Femur (tissue), 1 donor: ENCODE measurements at regions not wholly inside any gene's neighbourhood (a gene's known extent, or its start where the extent isn't known, plus 50 kb on each side); places are given as distances from the start of the nearest gene placed in this dataset.

ENCODE experiments used
- DNase-seq: peaks from one replicate; pipeline ENCODE4 v3.0.0-alpha.2; 2017

GRCh38 chr3:124652009-124652408 is 78.2 kb upstream of the UMPS start:
- no peak for DNase-seq

DNA sequence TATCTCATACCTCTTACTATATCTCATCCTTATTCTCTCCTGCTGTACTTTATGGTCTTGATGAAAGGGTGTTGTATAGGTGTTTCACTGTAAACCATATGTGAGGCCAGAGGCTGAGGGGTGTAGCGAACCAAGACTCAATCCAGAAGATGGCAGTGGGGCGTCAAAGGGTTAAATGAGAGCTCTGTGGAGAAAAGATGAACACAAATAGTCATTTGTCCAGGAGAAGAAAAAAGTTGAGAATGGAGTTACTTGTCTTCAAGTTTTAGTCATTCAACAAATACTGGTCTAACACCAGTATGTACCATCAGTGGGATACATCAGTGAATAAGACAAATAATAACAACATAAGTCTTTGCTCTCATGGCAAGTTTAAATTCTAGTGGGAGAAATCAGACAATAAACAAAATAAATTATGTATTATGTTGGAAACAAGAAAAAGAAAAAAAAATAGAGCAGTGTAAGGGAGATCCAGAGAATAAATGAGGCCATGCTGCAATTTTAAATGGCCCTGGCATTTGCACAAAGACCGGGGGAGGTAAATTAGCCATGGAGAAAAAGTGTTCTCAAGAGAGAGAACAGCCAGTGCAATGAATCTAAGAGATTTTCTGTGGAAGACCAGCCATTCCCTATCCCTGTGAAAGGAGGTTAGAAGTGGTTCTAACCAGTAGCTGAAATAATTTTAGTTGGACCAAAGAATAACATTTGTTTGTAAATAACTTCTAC is 77.0 kb upstream of the UMPS start:
- no peak for DNase-seq

DNA sequence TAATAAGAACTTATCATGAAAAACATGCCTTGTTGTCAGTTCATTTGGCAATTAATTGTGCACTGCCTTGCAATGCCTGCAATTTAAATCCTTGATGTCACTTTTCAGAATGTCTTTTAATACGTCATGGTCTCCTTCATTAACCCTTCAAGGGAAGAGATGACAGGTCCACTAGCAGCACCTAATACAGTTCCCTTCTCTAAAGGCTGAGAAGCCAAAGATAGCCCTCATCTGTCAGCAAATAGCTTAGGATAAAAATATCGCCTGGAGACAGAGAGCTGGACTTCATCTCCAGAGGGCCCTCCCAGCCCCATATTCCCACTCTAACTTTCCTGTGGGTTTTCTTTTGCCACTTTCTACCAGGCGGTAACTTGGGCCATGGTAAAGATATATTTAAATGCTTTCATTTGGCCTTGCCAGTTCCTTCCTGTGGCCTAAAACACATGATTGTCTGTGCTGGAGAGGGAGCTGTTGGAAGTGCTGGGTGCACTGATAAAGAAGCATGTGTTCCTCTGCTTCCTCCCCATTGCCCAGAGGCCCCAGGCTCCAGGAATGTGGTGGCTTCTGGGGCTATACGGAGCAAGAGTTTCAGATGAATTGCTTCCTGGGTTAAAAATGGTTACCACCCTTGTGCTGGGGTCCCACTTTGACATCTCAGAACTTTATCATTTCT is 76.3 kb upstream of the UMPS start:
- peak; percentile 26 for DNase-seq

DNA sequence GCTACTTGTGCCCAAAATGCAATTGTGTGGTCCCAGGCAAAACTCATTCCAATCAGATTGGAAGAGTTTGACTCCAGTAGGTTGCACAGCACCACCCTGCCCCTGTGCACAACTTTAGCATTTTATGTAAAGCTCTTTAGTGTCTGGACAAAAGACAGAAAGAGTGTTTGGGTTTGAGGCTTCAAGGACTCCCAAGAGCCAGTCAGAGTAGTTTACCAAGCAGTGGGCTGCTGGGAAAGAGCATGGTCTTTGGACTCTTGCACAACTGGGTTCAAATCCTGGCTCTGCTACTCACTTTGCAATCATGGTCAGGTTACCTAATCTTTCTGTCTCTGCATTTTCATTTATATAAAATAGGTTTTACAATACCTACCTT is 75.8 kb upstream of the UMPS start:
- no peak for DNase-seq

- no peak for DNase-seq
Observed at GRCh38 chr3:124656531-124656930, 73.7 kb upstream of the UMPS start.

DNA sequence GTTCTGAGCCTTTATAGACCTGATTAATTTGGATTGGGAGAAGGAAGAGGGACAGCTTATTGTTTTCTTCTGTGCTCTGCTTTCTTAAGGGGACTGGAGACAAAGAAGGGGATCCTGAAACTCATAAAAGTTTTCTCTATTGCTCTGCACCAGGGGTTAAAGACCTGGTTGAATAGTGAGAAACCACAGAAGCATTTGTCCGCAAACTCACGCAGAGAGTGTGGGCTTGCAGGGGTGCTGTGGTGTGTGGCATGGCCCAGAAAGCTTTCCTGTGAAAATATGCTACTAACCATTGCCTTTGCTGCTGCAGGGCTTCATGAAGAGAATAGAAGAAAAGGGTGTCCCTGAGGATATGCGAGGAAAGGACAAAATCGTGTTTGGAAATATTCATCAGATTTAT is 73.1 kb upstream of the UMPS start:
- no peak for DNase-seq

- DNase-seq, result no peak
Observed at GRCh38 chr3:124658270-124658669, 72.0 kb upstream of the UMPS start.

DNA sequence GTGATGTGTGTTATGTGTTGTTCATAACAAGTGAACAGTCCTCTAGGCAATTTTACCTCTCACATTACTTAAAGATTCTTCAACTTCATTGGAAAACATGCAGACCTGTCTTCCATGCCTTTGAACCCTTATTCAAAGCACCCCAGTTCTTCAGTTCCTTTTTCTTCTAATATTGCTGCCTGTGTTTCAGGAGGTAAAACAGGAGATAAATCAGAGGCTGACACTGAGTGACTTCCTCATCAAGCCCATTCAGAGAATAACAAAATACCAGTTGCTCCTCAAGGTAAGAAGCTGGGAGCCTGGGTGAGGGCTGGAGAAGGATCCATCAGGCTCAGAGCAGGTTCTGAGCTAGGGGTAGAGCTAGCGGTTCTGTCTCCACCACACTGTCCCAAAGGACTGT is 71.1 kb upstream of the UMPS start:
- DNase-seq, result no peak

DNA sequence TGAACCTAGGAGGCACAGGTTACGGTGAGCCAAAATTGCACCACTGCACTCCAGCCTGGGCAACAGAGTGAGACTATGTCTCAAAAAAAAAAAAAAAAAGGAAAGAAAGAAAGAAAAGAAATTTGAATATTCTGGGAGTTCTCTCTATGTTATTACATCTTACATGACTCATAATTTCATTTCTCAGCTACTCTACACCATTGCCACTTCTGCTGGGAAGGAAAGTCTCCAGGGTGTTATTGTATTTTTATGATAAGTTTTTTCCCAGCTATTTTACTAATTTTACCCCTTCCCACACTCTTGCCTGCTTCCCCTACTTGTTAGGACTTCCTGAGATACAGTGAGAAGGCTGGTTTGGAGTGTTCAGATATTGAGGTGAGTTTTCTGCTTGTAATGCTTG is 69.7 kb upstream of the UMPS start:
- DNase-seq, result no peak

DNA sequence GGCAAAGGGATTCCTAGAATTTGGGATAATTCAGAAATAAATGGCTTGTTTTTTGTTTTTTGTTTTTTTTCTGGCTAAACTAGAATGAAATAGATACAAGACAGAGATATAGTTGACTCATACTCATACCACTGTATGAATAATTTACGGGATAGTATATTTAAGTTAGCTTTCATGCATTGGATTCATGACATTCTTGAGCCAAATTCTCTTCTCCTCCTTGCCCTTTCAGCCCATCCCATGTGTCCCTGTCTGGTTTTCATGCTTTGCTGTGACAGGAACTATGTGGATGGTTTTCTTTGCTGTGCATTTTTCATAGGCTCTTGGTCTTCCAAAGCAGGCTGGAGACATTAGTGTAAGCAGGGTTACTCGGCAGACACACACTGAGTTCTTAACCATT is 66.6 kb upstream of the UMPS start:
- no peak for DNase-seq

GRCh38 chr3:124664804-124665203 is 65.4 kb upstream of the UMPS start:
- no peak for DNase-seq

- DNase-seq, result no peak
Observed at GRCh38 chr3:124666067-124666466, 64.2 kb upstream of the UMPS start.

GRCh38 chr3:124669470-124669869 is 60.8 kb upstream of the UMPS start:
- DNase-seq, result no peak

- DNase-seq, result no peak
Observed at GRCh38 chr3:124671106-124671505, 59.1 kb upstream of the UMPS start.

DNA sequence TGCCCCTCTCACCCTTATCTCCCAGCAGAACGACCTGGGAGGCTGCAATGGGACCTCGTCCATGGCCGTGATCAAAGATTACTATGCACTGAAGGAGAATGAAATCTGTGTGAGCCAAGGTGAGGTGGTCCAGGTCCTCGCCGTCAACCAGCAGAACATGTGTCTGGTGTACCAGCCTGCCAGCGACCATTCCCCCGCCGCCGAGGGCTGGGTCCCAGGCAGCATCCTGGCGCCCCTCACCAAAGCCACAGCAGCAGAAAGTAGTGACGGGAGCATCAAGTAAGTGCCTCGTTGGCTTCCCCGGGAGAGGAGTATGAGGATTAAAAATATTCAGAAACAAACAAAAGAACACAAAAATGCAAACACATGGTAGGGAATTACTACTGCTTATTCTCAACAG is 55.9 kb upstream of the UMPS start:
- DNase-seq, result no peak

GRCh38 chr3:124676236-124676635 is 54.0 kb upstream of the UMPS start:
- no peak for DNase-seq

DNA sequence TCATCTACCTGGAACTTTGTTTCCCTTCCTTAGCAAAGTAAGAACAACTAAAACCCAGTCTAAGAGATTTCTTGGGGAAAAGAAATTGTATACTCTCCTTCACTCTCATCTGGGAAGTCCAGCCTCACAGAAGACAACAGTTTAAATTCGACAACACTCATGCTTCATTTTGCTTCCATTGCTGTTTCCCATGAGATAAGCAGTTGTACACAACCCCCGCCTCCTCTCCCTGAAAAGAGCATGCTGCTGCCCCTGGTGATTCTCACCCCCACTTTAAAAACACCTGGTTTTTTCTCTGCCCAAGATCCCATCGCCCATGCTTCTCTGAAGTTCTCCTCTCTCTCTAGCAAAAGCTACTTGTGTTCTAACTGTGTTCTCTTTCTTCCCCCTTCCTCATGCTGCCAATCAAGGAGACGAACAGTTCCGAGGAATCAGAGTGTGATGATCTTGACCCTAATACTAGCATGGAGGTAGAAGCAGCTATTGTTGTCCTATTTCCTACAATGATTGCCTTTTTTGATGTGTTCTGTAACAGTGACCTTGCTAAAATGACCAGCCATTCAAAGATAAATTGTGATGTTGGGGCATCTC is 51.1 kb upstream of the UMPS start:
- no peak for DNase-seq
